IPS-20b (cell line): ENCODE measurements at regions not wholly inside any gene's neighbourhood (a gene's known extent, or its start where the extent isn't known, plus 50 kb on each side); places are given as distances from the start of the nearest gene placed in this dataset.
"Not testable (repeated sequence)": the region's sequence is repeated elsewhere in the genome, so short reads cannot be mapped to it uniquely, and the experiment has no call there.

Experiments
- H3K27ac ChIP-seq: one replicate; pipeline ENCODE4 v1.5.1; 2013; ENCODE audit warnings: low read length
- H3K27me3 ChIP-seq: 2 replicates; pipeline ENCODE4 v1.6.1; 2013; ENCODE audit warnings: mild to moderate bottlenecking, low read length, inconsistent platforms; ENCODE audit not compliant: insufficient read depth
- H3K36me3 ChIP-seq: 2 replicates; pipeline ENCODE4 v1.6.1; 2013; ENCODE audit warnings: low read depth, mild to moderate bottlenecking, inconsistent platforms, low read length, moderate library complexity; ENCODE audit not compliant: insufficient read depth
- H3K4me1 ChIP-seq: 2 replicates; pipeline ENCODE4 v1.6.1; 2013; ENCODE audit warnings: mild to moderate bottlenecking, control low read depth, inconsistent platforms, low read length, moderate library complexity; ENCODE audit not compliant: insufficient read depth
- H3K4me3 ChIP-seq: 2 replicates; pipeline ENCODE4 v1.5.1; 2013; ENCODE audit warnings: mild to moderate bottlenecking, low read length, inconsistent platforms
- H3K9ac ChIP-seq: 2 replicates; pipeline ENCODE4 v1.6.1; 2013; ENCODE audit warnings: low read depth, mild to moderate bottlenecking, inconsistent platforms, low read length, moderate library complexity
- H3K9me3 ChIP-seq: 2 replicates; pipeline ENCODE4 v1.6.1; 2013; ENCODE audit warnings: mild to moderate bottlenecking, low read depth, low read length, inconsistent platforms; ENCODE audit not compliant: insufficient read depth

- Histone ChIP-seq H3K27me3 (no peaks in the 10 kb centered on the region), H3K9ac (no peak overlapping the region), H3K9me3 (no peaks in the 10 kb centered on the region), H3K4me1 (no peaks in the 10 kb centered on the region), H3K27ac (no peak overlapping the region), H3K36me3 (no peaks in the 10 kb centered on the region), H3K4me3 (no peak overlapping the region)
Measured at GRCh38 chr10:30745953-30746352, 116.4 kb upstream of the LYZL2 start.

GRCh38 chr10:30744106-30744505 is 114.6 kb upstream of the LYZL2 start:
- Histone ChIP-seq H3K9ac (no peak overlapping the region), H3K4me3 (no peak overlapping the region), H3K36me3 (no peaks in the 10 kb centered on the region), H3K4me1 (no peaks in the 10 kb centered on the region), H3K27me3 (no peaks in the 10 kb centered on the region), H3K27ac (no peak overlapping the region), H3K9me3 (no peaks in the 10 kb centered on the region)

- Histone ChIP-seq H3K4me3 (no peak overlapping the region), H3K27ac (no peak overlapping the region), H3K36me3 (no peaks in the 10 kb centered on the region), H3K4me1 (no peaks in the 10 kb centered on the region), H3K9me3 (no peaks in the 10 kb centered on the region), H3K9ac (no peak overlapping the region), H3K27me3 (no peaks in the 10 kb centered on the region)
Measured at GRCh38 chr10:30743586-30743985, 114.0 kb upstream of the LYZL2 start.

GRCh38 chr10:30742471-30742870 is 112.9 kb upstream of the LYZL2 start:
- H3K27ac ChIP-seq, result no peak overlapping the region
- no peaks in the 10 kb centered on the region for H3K36me3 ChIP-seq
- H3K9ac ChIP-seq, result no peak overlapping the region
- no peak overlapping the region for H3K4me3 ChIP-seq
- H3K4me1 ChIP-seq, result no peaks in the 10 kb centered on the region
- H3K27me3 ChIP-seq, result no peaks in the 10 kb centered on the region
- no peaks in the 10 kb centered on the region for H3K9me3 ChIP-seq

- H3K4me3 ChIP-seq, H3K4me1 ChIP-seq, H3K9ac ChIP-seq, H3K9me3 ChIP-seq, H3K27ac ChIP-seq, H3K36me3 ChIP-seq, H3K27me3 ChIP-seq: not testable (repeated sequence)
Measured at GRCh38 chr10:30740774-30741173, 111.2 kb upstream of the LYZL2 start.

GRCh38 chr10:30738416-30738815 is 108.9 kb upstream of the LYZL2 start:
- Histone ChIP-seq H3K27ac (no peak overlapping the region), H3K4me3 (no peak overlapping the region), H3K4me1 (no peaks in the 10 kb centered on the region), H3K9me3 (no peaks in the 10 kb centered on the region), H3K36me3 (no peaks in the 10 kb centered on the region), H3K9ac (no peak overlapping the region), H3K27me3 (no peaks in the 10 kb centered on the region)

- no peak overlapping the region for H3K4me3 ChIP-seq
- H3K9ac ChIP-seq, result no peak overlapping the region
- no peaks in the 10 kb centered on the region for H3K9me3 ChIP-seq
- H3K4me1 ChIP-seq, result no peaks in the 10 kb centered on the region
- no peaks in the 10 kb centered on the region for H3K36me3 ChIP-seq
- no peaks in the 10 kb centered on the region for H3K27me3 ChIP-seq
- H3K27ac ChIP-seq, result no peak overlapping the region
Measured at GRCh38 chr10:30737931-30738391, 108.4 kb upstream of the LYZL2 start.

GRCh38 chr10:30736685-30737232 is 107.2 kb upstream of the LYZL2 start:
- Histone ChIP-seq H3K4me3 (no peak overlapping the region), H3K9me3 (no peaks in the 10 kb centered on the region), H3K27me3 (no peaks in the 10 kb centered on the region), H3K27ac (no peak overlapping the region), H3K9ac (no peak overlapping the region), H3K36me3 (no peaks in the 10 kb centered on the region), H3K4me1 (no peaks in the 10 kb centered on the region)

- H3K36me3 ChIP-seq, result no peaks in the 10 kb centered on the region
- H3K4me1 ChIP-seq, result no peaks in the 10 kb centered on the region
- H3K9ac ChIP-seq, result no peak overlapping the region
- H3K27me3 ChIP-seq, result no peaks in the 10 kb centered on the region
- H3K4me3 ChIP-seq, result no peak overlapping the region
- no peaks in the 10 kb centered on the region for H3K9me3 ChIP-seq
- no peak overlapping the region for H3K27ac ChIP-seq
Measured at GRCh38 chr10:30734901-30735300, 105.3 kb upstream of the LYZL2 start.

GRCh38 chr10:30732671-30733070 is 103.1 kb upstream of the LYZL2 start:
- no peaks in the 10 kb centered on the region for H3K27me3 ChIP-seq
- no peaks in the 10 kb centered on the region for H3K4me1 ChIP-seq
- H3K9ac ChIP-seq, result no peak overlapping the region
- no peak overlapping the region for H3K4me3 ChIP-seq
- H3K27ac ChIP-seq, result no peak overlapping the region
- H3K36me3 ChIP-seq, result no peaks in the 10 kb centered on the region
- no peaks in the 10 kb centered on the region for H3K9me3 ChIP-seq

GRCh38 chr10:30731963-30732362 is 102.4 kb upstream of the LYZL2 start:
- no peak overlapping the region for H3K4me3 ChIP-seq
- no peaks in the 10 kb centered on the region for H3K4me1 ChIP-seq
- no peaks in the 10 kb centered on the region for H3K9me3 ChIP-seq
- H3K27ac ChIP-seq, result no peak overlapping the region
- no peak overlapping the region for H3K9ac ChIP-seq
- H3K27me3 ChIP-seq, result no peaks in the 10 kb centered on the region
- no peaks in the 10 kb centered on the region for H3K36me3 ChIP-seq

- no peaks in the 10 kb centered on the region for H3K27me3 ChIP-seq
- no peak overlapping the region for H3K9ac ChIP-seq
- H3K4me3 ChIP-seq, result no peak overlapping the region
- H3K27ac ChIP-seq, result no peak overlapping the region
- H3K9me3 ChIP-seq, result no peaks in the 10 kb centered on the region
- H3K4me1 ChIP-seq, result no peaks in the 10 kb centered on the region
- no peaks in the 10 kb centered on the region for H3K36me3 ChIP-seq
Measured at GRCh38 chr10:30730306-30730705, 100.8 kb upstream of the LYZL2 start.

GRCh38 chr10:30728766-30729165 is 99.2 kb upstream of the LYZL2 start:
- no peaks in the 10 kb centered on the region for H3K4me1 ChIP-seq
- H3K36me3 ChIP-seq, result no peaks in the 10 kb centered on the region
- no peaks in the 10 kb centered on the region for H3K27me3 ChIP-seq
- H3K9me3 ChIP-seq, result no peaks in the 10 kb centered on the region
- no peak overlapping the region for H3K27ac ChIP-seq
- H3K4me3 ChIP-seq, result no peak overlapping the region
- H3K9ac ChIP-seq, result no peak overlapping the region
